Adrenal gland (tissue), 5 donors: ENCODE measurements at regions not wholly inside any gene's neighbourhood (a gene's known extent, or its start where the extent isn't known, plus 50 kb on each side); places are given as distances from the start of the nearest gene placed in this dataset.

ENCODE experiments used
- POLR2A ChIP-seq, 2 donors: fragments of 450-650 bp; IDR thresholded peaks; one replicate each; pipeline ENCODE4 v1.6.1; 2017; ENCODE audit warnings: antibody characterized with exemption in 2 of 2, mild to moderate bottlenecking in 2 of 2, moderate library complexity in 1 of 2
- TF ChIP-seq, protein P1 (sequence below), 6 experiments: fragments of 450-650 bp in 4 of 6; fragments of 200-600 bp in 2 of 6; sonication (generic) in 1 of 6; IDR thresholded peaks; 1 replicate in 5 of 6; 2 replicates in 1 of 6; pipeline versions ENCODE4 v1.5.1 to v1.8.0; 2016 to 2021; ENCODE audit warnings: antibody characterized with exemption in 6 of 6, mild to moderate bottlenecking in 2 of 6, moderate library complexity in 1 of 6
- donor health status: DM: no; HTN: no; CAD: no.

DNA sequence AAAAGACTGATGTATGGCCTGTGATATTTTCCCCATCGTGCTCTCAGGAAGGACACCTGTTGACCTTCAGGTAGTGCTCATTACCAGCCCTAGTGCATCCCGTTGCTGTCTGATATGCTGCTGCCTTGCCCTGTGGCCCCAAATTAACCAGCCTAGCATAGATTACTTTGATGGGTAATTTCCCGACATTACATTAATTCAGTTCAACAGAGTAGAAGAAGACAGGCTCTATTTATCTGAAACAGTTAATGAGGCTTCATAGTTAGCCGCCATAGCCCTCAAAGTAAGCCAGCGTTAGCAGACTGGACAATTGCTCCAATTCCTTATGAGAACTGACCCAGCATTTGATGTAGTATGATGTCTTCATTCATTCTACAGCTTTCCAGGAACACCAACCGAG, 257.6 kb downstream of the OLFM3 start:
- TF ChIP-seq, protein P1, sequence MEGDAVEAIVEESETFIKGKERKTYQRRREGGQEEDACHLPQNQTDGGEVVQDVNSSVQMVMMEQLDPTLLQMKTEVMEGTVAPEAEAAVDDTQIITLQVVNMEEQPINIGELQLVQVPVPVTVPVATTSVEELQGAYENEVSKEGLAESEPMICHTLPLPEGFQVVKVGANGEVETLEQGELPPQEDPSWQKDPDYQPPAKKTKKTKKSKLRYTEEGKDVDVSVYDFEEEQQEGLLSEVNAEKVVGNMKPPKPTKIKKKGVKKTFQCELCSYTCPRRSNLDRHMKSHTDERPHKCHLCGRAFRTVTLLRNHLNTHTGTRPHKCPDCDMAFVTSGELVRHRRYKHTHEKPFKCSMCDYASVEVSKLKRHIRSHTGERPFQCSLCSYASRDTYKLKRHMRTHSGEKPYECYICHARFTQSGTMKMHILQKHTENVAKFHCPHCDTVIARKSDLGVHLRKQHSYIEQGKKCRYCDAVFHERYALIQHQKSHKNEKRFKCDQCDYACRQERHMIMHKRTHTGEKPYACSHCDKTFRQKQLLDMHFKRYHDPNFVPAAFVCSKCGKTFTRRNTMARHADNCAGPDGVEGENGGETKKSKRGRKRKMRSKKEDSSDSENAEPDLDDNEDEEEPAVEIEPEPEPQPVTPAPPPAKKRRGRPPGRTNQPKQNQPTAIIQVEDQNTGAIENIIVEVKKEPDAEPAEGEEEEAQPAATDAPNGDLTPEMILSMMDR (IDR thresholded peaks at IDR 0.05) = no peak
- TF ChIP-seq POLR2A (IDR thresholded peaks at IDR 0.05) = no peak
